ENCODE measurements at regions not wholly inside any gene's neighbourhood (a gene's known extent, or its start where the extent isn't known, plus 50 kb on each side); places are given as distances from the start of the nearest gene placed in this dataset.

DNA sequence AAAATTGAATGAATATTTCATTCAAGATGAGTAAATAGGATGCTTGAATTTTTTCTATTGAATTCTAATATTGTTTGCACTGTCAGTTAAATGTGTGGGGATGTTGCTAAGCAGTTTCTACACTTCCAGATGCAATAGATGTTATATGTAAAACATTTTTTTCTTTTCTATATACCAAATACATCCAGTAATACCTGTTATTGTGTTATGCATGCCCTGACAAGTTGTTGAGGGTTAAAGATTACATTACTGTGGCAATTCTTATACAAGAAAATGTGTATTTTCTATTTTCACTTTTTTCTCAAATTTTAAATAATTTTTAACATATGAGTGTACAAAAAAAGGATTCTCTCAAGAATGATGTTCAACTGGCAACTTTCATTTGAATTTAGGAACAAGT, 713.9 kb downstream of the GATA3 start (continued):
- TF ChIP-seq TOX (CRISPR knock-in tag; IDR thresholded peaks at IDR 0.05; ENCODE audit: borderline replicate concordance) (no peak), CSDC2 (CRISPR knock-in tag; IDR thresholded peaks at IDR 0.05) (no peak), ISL1 (CRISPR knock-in tag; IDR thresholded peaks at IDR 0.05) (no peak), BACH2 (CRISPR knock-in tag; IDR thresholded peaks at IDR 0.05; ENCODE audit: borderline replicate concordance) (no peak), ZNF565 (CRISPR knock-in tag; conservative IDR thresholded peaks at IDR 0.05; ENCODE audit: low read depth) (no peak), ARNTL (CRISPR knock-in tag; IDR thresholded peaks at IDR 0.05; ENCODE audit: borderline replicate concordance, low read depth) (no peak), ZNF70 (CRISPR knock-in tag; IDR thresholded peaks at IDR 0.05) (no peak), GLIS3 (CRISPR knock-in tag; IDR thresholded peaks at IDR 0.05) (no peak), SNAI2 (CRISPR knock-in tag; IDR thresholded peaks at IDR 0.05) (no peak), ZC3H10 (CRISPR knock-in tag; IDR thresholded peaks at IDR 0.05) (no peak), ESRRG (CRISPR knock-in tag; IDR thresholded peaks at IDR 0.05) (no peak), ZNF8 (CRISPR knock-in tag; IDR thresholded peaks at IDR 0.05) (no peak)
- TF ChIP-seq, protein P1, sequence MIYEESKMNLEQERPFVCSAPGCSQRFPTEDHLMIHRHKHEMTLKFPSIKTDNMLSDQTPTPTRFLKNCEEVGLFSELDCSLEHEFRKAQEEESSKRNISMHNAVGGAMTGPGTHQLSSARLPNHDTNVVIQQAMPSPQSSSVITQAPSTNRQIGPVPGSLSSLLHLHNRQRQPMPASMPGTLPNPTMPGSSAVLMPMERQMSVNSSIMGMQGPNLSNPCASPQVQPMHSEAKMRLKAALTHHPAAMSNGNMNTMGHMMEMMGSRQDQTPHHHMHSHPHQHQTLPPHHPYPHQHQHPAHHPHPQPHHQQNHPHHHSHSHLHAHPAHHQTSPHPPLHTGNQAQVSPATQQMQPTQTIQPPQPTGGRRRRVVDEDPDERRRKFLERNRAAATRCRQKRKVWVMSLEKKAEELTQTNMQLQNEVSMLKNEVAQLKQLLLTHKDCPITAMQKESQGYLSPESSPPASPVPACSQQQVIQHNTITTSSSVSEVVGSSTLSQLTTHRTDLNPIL (CRISPR knock-in tag; IDR thresholded peaks at IDR 0.05; ENCODE audit: low read depth), result no peak
- TF ChIP-seq, protein P2, sequence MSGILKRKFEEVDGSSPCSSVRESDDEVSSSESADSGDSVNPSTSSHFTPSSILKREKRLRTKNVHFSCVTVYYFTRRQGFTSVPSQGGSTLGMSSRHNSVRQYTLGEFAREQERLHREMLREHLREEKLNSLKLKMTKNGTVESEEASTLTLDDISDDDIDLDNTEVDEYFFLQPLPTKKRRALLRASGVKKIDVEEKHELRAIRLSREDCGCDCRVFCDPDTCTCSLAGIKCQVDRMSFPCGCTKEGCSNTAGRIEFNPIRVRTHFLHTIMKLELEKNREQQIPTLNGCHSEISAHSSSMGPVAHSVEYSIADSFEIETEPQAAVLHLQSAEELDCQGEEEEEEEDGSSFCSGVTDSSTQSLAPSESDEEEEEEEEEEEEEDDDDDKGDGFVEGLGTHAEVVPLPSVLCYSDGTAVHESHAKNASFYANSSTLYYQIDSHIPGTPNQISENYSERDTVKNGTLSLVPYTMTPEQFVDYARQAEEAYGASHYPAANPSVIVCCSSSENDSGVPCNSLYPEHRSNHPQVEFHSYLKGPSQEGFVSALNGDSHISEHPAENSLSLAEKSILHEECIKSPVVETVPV (CRISPR knock-in tag; IDR thresholded peaks at IDR 0.05), result no peak

DNA sequence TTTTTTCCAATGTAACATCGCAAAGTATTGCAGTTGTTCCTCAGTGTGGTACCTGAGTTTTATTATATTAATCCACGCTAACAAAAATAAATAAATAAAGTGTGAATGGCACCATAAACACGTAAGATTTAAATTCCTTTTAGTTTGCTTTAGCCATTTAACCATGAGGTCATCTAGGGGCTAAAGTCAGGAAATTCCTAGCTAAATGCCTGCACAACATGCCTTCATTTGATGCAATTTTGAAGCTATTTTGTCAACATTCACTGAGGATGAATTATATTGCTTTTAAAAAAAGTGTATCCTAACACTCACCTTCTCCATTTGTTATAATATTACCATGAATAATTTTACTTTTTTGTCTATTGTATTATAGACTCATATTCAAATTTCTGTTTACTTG, 714.4 kb downstream of the GATA3 start:
- ATAC-seq, result no peak
- TF ChIP-seq ZFP30 (CRISPR knock-in tag; IDR thresholded peaks at IDR 0.05), result no peak
- no peak for TF ChIP-seq GLIS3 (CRISPR knock-in tag; IDR thresholded peaks at IDR 0.05)
- peak; percentile 73; the same call in 1 of the 2 replicates for TF ChIP-seq ISL1 (CRISPR knock-in tag; IDR thresholded peaks at IDR 0.05)
- no peak for TF ChIP-seq TCF4 (CRISPR knock-in tag; IDR thresholded peaks at IDR 0.05; ENCODE audit: borderline replicate concordance)
- TF ChIP-seq PPARA (CRISPR knock-in tag; IDR thresholded peaks at IDR 0.05; ENCODE audit: borderline replicate concordance), result no peak

DNA sequence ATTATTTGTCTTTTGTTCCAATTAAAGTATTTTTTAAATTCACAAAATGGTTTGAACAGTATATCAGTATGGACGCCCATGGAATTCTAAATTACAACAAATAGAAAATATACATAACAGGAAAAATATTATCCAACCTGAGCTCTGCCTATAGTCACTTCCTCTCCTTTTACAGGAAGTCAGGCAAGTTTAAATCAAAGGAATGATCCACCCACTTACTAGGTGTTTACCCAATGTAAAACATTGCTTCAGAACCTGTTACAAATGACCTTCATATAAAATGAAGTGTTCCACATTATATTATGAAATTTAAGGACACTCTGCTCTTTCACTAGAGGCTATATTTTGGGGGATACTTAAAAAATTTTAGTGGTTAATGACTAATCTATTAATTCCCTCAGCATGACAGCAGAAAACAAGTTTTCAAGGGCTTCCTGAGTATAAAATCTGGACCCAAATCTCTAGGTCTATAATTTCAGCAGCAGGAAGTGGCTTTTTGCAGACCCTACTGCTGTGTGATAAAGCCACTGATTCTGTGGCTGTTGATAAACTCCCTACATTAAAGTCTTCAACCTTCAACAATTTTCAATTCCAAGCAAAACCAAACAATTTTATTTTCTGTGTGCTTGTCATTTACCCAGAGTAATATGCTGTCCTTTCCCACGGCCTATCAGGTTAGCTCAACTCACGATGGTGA, 722.6 kb downstream of the GATA3 start:
- ATAC-seq, result no peak
- no peak for TF ChIP-seq ZNF565 (CRISPR knock-in tag; conservative IDR thresholded peaks at IDR 0.05; ENCODE audit: low read depth)

DNA sequence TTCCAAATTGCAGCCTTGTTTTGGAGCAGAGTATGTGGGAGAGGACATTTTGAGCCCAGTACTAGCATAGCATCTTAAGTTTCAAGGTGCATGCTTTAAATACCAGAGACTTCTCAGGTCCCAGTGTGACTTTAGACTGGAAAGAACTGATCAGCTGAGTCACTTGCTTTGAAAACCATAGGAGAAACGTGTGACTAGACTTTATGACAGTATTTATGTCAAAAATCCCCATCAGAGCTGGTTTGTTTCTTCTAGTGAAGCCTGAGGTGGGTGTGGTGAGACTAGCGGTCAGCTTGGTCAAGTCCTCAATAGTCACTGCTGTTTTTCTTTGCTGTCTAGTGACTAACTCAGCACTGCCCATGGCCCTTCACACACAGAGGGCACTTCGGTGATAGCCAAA, 724.2 kb downstream of the GATA3 start:
- no peak for ATAC-seq
- TF ChIP-seq ZFP30 (CRISPR knock-in tag; IDR thresholded peaks at IDR 0.05), result no peak
- TF ChIP-seq ZNF70 (CRISPR knock-in tag; IDR thresholded peaks at IDR 0.05), result no peak
- no peak for TF ChIP-seq PPARA (CRISPR knock-in tag; IDR thresholded peaks at IDR 0.05; ENCODE audit: borderline replicate concordance)
- TF ChIP-seq ZC3H10 (CRISPR knock-in tag; IDR thresholded peaks at IDR 0.05), result no peak
- TF ChIP-seq OSR1 (CRISPR knock-in tag; IDR thresholded peaks at IDR 0.05), result no peak
- TF ChIP-seq ZNF565 (CRISPR knock-in tag; conservative IDR thresholded peaks at IDR 0.05; ENCODE audit: low read depth), result no peak
- TF ChIP-seq, protein P3, sequence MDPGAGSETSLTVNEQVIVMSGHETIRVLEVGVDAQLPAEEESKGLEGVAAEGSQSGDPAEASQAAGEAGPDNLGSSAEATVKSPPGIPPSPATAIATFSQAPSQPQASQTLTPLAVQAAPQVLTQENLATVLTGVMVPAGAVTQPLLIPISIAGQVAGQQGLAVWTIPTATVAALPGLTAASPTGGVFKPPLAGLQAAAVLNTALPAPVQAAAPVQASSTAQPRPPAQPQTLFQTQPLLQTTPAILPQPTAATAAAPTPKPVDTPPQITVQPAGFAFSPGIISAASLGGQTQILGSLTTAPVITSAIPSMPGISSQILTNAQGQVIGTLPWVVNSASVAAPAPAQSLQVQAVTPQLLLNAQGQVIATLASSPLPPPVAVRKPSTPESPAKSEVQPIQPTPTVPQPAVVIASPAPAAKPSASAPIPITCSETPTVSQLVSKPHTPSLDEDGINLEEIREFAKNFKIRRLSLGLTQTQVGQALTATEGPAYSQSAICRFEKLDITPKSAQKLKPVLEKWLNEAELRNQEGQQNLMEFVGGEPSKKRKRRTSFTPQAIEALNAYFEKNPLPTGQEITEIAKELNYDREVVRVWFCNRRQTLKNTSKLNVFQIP (CRISPR knock-in tag; IDR thresholded peaks at IDR 0.05; ENCODE audit: borderline replicate concordance, low read depth), result no peak
- no peak for TF ChIP-seq TCF4 (CRISPR knock-in tag; IDR thresholded peaks at IDR 0.05; ENCODE audit: borderline replicate concordance)
- no peak for TF ChIP-seq ESRRG (CRISPR knock-in tag; IDR thresholded peaks at IDR 0.05)
- TF ChIP-seq, protein P1 (CRISPR knock-in tag; IDR thresholded peaks at IDR 0.05; ENCODE audit: low read depth), result no peak
- TF ChIP-seq, protein P4, sequence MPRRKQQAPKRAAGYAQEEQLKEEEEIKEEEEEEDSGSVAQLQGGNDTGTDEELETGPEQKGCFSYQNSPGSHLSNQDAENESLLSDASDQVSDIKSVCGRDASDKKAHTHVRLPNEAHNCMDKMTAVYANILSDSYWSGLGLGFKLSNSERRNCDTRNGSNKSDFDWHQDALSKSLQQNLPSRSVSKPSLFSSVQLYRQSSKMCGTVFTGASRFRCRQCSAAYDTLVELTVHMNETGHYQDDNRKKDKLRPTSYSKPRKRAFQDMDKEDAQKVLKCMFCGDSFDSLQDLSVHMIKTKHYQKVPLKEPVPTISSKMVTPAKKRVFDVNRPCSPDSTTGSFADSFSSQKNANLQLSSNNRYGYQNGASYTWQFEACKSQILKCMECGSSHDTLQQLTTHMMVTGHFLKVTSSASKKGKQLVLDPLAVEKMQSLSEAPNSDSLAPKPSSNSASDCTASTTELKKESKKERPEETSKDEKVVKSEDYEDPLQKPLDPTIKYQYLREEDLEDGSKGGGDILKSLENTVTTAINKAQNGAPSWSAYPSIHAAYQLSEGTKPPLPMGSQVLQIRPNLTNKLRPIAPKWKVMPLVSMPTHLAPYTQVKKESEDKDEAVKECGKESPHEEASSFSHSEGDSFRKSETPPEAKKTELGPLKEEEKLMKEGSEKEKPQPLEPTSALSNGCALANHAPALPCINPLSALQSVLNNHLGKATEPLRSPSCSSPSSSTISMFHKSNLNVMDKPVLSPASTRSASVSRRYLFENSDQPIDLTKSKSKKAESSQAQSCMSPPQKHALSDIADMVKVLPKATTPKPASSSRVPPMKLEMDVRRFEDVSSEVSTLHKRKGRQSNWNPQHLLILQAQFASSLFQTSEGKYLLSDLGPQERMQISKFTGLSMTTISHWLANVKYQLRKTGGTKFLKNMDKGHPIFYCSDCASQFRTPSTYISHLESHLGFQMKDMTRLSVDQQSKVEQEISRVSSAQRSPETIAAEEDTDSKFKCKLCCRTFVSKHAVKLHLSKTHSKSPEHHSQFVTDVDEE (CRISPR knock-in tag; IDR thresholded peaks at IDR 0.05), result no peak
- TF ChIP-seq, protein P5, sequence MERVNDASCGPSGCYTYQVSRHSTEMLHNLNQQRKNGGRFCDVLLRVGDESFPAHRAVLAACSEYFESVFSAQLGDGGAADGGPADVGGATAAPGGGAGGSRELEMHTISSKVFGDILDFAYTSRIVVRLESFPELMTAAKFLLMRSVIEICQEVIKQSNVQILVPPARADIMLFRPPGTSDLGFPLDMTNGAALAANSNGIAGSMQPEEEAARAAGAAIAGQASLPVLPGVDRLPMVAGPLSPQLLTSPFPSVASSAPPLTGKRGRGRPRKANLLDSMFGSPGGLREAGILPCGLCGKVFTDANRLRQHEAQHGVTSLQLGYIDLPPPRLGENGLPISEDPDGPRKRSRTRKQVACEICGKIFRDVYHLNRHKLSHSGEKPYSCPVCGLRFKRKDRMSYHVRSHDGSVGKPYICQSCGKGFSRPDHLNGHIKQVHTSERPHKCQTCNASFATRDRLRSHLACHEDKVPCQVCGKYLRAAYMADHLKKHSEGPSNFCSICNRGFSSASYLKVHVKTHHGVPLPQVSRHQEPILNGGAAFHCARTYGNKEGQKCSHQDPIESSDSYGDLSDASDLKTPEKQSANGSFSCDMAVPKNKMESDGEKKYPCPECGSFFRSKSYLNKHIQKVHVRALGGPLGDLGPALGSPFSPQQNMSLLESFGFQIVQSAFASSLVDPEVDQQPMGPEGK (CRISPR knock-in tag; IDR thresholded peaks at IDR 0.05; ENCODE audit: borderline replicate concordance), result no peak
